C4-2B (cell line): ENCODE measurements at regions not wholly inside any gene's neighbourhood (a gene's known extent, or its start where the extent isn't known, plus 50 kb on each side); places are given as distances from the start of the nearest gene placed in this dataset.

Experiments
- CTCF ChIP-seq: fragments of 450-650 bp; conservative IDR thresholded peaks from 2 replicates; pipeline ENCODE4 v1.5.1; 2017; ENCODE audit warnings: mild to moderate bottlenecking
- ZFX ChIP-seq: fragments of 450-650 bp; IDR thresholded peaks from 2 replicates; pipeline ENCODE4 v1.6.1; 2017

GRCh38 chr2:166661824-166662223, 167.8 kb upstream of the SCN7A start:
- TF ChIP-seq CTCF (no peak), ZFX (no peak)
